HL-60 (cell line): ENCODE measurements at regions not wholly inside any gene's neighbourhood (a gene's known extent, or its start where the extent isn't known, plus 50 kb on each side); places are given as distances from the start of the nearest gene placed in this dataset.

ENCODE experiments used
- CTCF ChIP-seq: IDR thresholded peaks from one replicate; pipeline ENCODE4 v1.5.1; 2011; ENCODE audit warnings: low read length, control low read depth, inconsistent platforms; ENCODE audit not compliant: insufficient read depth
- GABPA ChIP-seq: IDR thresholded peaks from 2 replicates; pipeline ENCODE4 v1.6.1; 2012; ENCODE audit warnings: low read depth
- POLR2AphosphoS5 ChIP-seq: IDR thresholded peaks from 2 replicates; pipeline ENCODE4 v1.6.1; 2012; ENCODE audit warnings: low read depth
- REST ChIP-seq: IDR thresholded peaks from 2 replicates; pipeline ENCODE4 v1.6.1; 2012; ENCODE audit warnings: low read depth; ENCODE audit not compliant: insufficient replicate concordance

GRCh38 chr12:5140190-5140589 is 96.5 kb downstream of the KCNA5 start:
- TF ChIP-seq CTCF (no peak), REST (no peak), POLR2AphosphoS5 (no peak), GABPA (no peak)
